A673 (cell line): ENCODE measurements at regions not wholly inside any gene's neighbourhood (a gene's known extent, or its start where the extent isn't known, plus 50 kb on each side); places are given as distances from the start of the nearest gene placed in this dataset.

Experiments
- BruUV-seq: library from RNA; stranded (reverse); fragments of 400-500 nt; replicated peaks from 2 replicates; lab custom pipeline; 2021; lab: Mats Ljungman, UMichigan
- CTCF ChIA-PET: fragments of 300-600 bp; sonication (Branson Sonifier 250); formaldehyde crosslinking; loops from one replicate; lab custom pipeline; 2022; ENCODE audit warnings: antibody characterized with exemption; lab: Charles Lee
- POLR2A ChIA-PET: fragments of 300-600 bp; sonication (Branson Sonifier 250); formaldehyde crosslinking; loops from one replicate; lab custom pipeline; 2022; ENCODE audit warnings: antibody characterized with exemption; ENCODE audit not compliant: low non-redundant PET; lab: Charles Lee
- DNase-seq: peaks from one replicate; pipeline ENCODE4 v3.0.0-alpha.2; 2015; ENCODE audit warnings: low spot score
- H3K27ac ChIP-seq: fragments of 200-600 bp; sonication (generic); 2 replicates; pipeline ENCODE4 v1.5.1; 2016; ENCODE audit warnings: mixed run types, low read depth, mild to moderate bottlenecking, mixed read lengths, antibody characterized with exemption, low read length; ENCODE audit not compliant: poor library complexity, severe bottlenecking
- H3K27me3 ChIP-seq: fragments of 200-600 bp; sonication (generic); replicated peaks from 2 replicates; pipeline ENCODE4 v1.6.1; 2017; ENCODE audit warnings: mixed run types, low read depth, mild to moderate bottlenecking, mixed read lengths, antibody characterized with exemption, low read length; ENCODE audit not compliant: insufficient read depth, poor library complexity
- H3K36me3 ChIP-seq: fragments of 200-600 bp; sonication (generic); 2 replicates; pipeline ENCODE4 v1.6.1; 2016; ENCODE audit warnings: mixed run types, mild to moderate bottlenecking, mixed read lengths, antibody characterized with exemption, low read length; ENCODE audit not compliant: insufficient read depth, poor library complexity, severe bottlenecking
- H3K4me1 ChIP-seq: fragments of 200-600 bp; sonication (generic); 2 replicates; pipeline ENCODE4 v1.6.1; 2017; ENCODE audit warnings: mixed run types, mild to moderate bottlenecking, mixed read lengths, antibody characterized with exemption, low read length; ENCODE audit not compliant: insufficient read depth, poor library complexity, severe bottlenecking
- H3K4me3 ChIP-seq: fragments of 200-600 bp; sonication (generic); 2 replicates; pipeline ENCODE4 v1.5.1; 2016; ENCODE audit warnings: low read depth, mixed run types, mild to moderate bottlenecking, mixed read lengths, low read length; ENCODE audit not compliant: poor library complexity, severe bottlenecking
- H3K9me3 ChIP-seq: fragments of 200-600 bp; sonication (generic); 2 replicates; pipeline ENCODE4 v1.6.1; 2016; ENCODE audit warnings: mixed run types, low read depth, mild to moderate bottlenecking, mixed read lengths, antibody characterized with exemption, low read length; ENCODE audit not compliant: poor library complexity, severe bottlenecking
- EZH2 ChIP-seq: fragments of 200-600 bp; sonication (generic); IDR thresholded peaks from 2 replicates; pipeline ENCODE4 v1.6.1; 2017; ENCODE audit warnings: borderline replicate concordance, low read depth, mild to moderate bottlenecking, mixed read lengths, antibody characterized with exemption, low read length; ENCODE audit not compliant: poor library complexity, severe bottlenecking
- intact Hi-C: fragments of 100-400 bp; cut with micrococcal nuclease; formaldehyde crosslinking; loops from one replicate; pipeline ENCODE4 v1.10.0; 2022; ENCODE audit not compliant: unreplicated experiment
- TF ChIP-seq, protein P1 (sequence below): fragments of 300-800, 200-600 bp; sonication (generic); conservative IDR thresholded peaks from 2 replicates; pipeline ENCODE4 v1.5.1; 2017; ENCODE audit warnings: low read depth, mild to moderate bottlenecking, antibody characterized with exemption, low read length, moderate library complexity, mixed read lengths

- DNase-seq = no peak
- H3K4me1 ChIP-seq = no peaks in the 10 kb centered on the region
These were observed 115.5 kb downstream of the SNAPC1 start for GRCh38 chr14:61877768-61878167.

DNA sequence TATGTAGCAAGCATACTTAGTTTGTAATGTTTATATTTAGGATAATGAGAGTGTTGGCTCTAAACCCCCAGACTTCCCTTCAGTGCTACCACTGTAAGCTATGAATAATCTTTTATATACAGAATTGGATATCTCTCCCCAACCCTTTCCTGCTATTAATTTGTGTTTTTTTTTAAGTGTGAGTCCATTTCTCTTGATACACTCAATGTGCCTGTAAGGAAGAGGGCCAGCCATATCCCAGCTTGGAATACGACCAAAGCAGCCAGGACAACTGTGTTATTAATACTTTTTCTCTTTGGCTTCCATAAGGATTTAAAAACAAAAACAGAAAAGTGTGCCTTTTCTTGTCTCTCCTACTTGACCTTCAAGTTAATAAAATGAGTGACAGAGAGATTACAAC lies 116.7 kb downstream of the SNAPC1 start:
- Histone ChIP-seq H3K4me1 (no peaks in the 10 kb centered on the region), H3K4me3 (no peak overlapping the region), H3K9me3 (no peaks in the 10 kb centered on the region), H3K27me3 (no peaks in the 10 kb centered on the region), H3K27ac (no peak overlapping the region), H3K36me3 (no peaks in the 10 kb centered on the region)
- BruUV-seq = no TSS peak
- TF ChIP-seq EZH2 = no peak
- TF ChIP-seq, protein P1, sequence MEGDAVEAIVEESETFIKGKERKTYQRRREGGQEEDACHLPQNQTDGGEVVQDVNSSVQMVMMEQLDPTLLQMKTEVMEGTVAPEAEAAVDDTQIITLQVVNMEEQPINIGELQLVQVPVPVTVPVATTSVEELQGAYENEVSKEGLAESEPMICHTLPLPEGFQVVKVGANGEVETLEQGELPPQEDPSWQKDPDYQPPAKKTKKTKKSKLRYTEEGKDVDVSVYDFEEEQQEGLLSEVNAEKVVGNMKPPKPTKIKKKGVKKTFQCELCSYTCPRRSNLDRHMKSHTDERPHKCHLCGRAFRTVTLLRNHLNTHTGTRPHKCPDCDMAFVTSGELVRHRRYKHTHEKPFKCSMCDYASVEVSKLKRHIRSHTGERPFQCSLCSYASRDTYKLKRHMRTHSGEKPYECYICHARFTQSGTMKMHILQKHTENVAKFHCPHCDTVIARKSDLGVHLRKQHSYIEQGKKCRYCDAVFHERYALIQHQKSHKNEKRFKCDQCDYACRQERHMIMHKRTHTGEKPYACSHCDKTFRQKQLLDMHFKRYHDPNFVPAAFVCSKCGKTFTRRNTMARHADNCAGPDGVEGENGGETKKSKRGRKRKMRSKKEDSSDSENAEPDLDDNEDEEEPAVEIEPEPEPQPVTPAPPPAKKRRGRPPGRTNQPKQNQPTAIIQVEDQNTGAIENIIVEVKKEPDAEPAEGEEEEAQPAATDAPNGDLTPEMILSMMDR = no peak
- intact Hi-C loops = no loop called here
- ChIA-PET CTCF (no interaction called here), POLR2A (no interaction called here)
- DNase-seq = no peak

More at GRCh38 chr14:61877768-61878167, 115.5 kb downstream of the SNAPC1 start:
- Histone ChIP-seq H3K36me3 (no peaks in the 10 kb centered on the region), H3K27ac (no peak overlapping the region), H3K4me3 (no peak overlapping the region), H3K9me3 (no peaks in the 10 kb centered on the region), H3K27me3 (no peaks in the 10 kb centered on the region)
- intact Hi-C loops = no loop called here
- ChIA-PET CTCF (no interaction called here), POLR2A (no interaction called here)
- BruUV-seq = no TSS peak
- TF ChIP-seq EZH2 = no peak
- TF ChIP-seq, protein P1 = no peak

DNA sequence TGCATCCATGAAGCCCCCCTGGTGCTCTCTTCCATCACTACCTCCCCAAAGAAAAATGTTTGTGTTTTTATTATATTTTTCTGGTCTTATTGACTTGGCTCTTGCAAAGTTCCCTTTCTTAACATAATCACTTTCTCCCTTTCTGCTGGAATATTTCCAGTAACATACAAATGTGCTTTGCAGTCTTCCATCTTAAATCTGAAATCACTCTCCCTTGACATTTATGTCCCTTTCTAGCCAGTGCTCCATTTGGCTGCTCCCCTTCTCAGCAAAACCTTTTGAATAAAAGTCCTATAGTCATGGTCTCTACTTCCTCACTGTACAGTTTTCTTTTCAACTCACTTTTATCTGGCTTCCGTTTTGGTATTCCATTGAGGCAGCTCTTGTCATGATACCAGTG lies 118.8 kb downstream of the SNAPC1 start:
- H3K27me3 ChIP-seq = no peaks in the 10 kb centered on the region
- BruUV-seq = no TSS peak
- H3K9me3 ChIP-seq = no peaks in the 10 kb centered on the region
- ChIA-PET CTCF (no interaction called here), POLR2A (no interaction called here)
- TF ChIP-seq EZH2 = no peak
- TF ChIP-seq, protein P1 = no peak
- no peaks in the 10 kb centered on the region for H3K36me3 ChIP-seq
- DNase-seq = no peak
- H3K27ac ChIP-seq = no peak overlapping the region
- no peaks in the 10 kb centered on the region for H3K4me1 ChIP-seq
- intact Hi-C loops = no loop called here
- H3K4me3 ChIP-seq = no peak overlapping the region
